Coronary artery (tissue), 2 donors: ENCODE measurements at regions not wholly inside any gene's neighbourhood (a gene's known extent, or its start where the extent isn't known, plus 50 kb on each side); places are given as distances from the start of the nearest gene placed in this dataset.

Experiments
- DNase-seq: peaks from one replicate; pipeline ENCODE4 v3.0.0-alpha.2; 2017; ENCODE audit warnings: low spot score
- H3K27ac ChIP-seq, 2 donors: fragments of 200-600 bp; sonication (generic); one replicate each; pipeline ENCODE4 v1.5.1; 2016 to 2019
- H3K4me3 ChIP-seq: fragments of 200-600 bp; sonication (generic); 2 replicates; pipeline ENCODE4 v1.5.1; 2016; ENCODE audit warnings: mild to moderate bottlenecking, moderate library complexity
- CTCF ChIP-seq: fragments of 200-600 bp; sonication (generic); IDR thresholded peaks from one replicate; pipeline ENCODE4 v1.5.1; 2019; ENCODE audit warnings: antibody characterized with exemption

- DNase-seq, result no peak
- no peak for TF ChIP-seq CTCF
- H3K4me3 ChIP-seq, result no peak overlapping the region
- no peak overlapping the region for H3K27ac ChIP-seq
These were observed 459.8 kb downstream of the CDH8 start for GRCh38 chr16:61576476-61576875.

GRCh38 chr16:61575617-61576016 lies 460.6 kb downstream of the CDH8 start:
- no peak overlapping the region for H3K27ac ChIP-seq
- TF ChIP-seq CTCF, result no peak
- no peak overlapping the region for H3K4me3 ChIP-seq
- DNase-seq, result no peak

- no peak for TF ChIP-seq CTCF
- H3K27ac ChIP-seq, result no peak overlapping the region
- DNase-seq, result no peak
- H3K4me3 ChIP-seq, result no peak overlapping the region
These were observed 467.2 kb downstream of the CDH8 start for GRCh38 chr16:61569028-61569427.

GRCh38 chr16:61564716-61565115 lies 471.5 kb downstream of the CDH8 start:
- no peak for DNase-seq
- Histone ChIP-seq H3K4me3 (no peak overlapping the region), H3K27ac (no peak overlapping the region)
- no peak for TF ChIP-seq CTCF

- no peak for TF ChIP-seq CTCF
These were observed 480.4 kb downstream of the CDH8 start for GRCh38 chr16:61555718-61556441.

GRCh38 chr16:61549327-61549726 lies 486.9 kb downstream of the CDH8 start:
- DNase-seq, result no peak
- no peak for TF ChIP-seq CTCF
- Histone ChIP-seq H3K4me3 (no peak overlapping the region), H3K27ac (no peak overlapping the region)

More at GRCh38 chr16:61555718-61556441, 480.4 kb downstream of the CDH8 start:
- no peak overlapping the region for H3K27ac ChIP-seq
- no peak overlapping the region for H3K4me3 ChIP-seq
- no peak for DNase-seq

GRCh38 chr16:61547626-61548025 lies 488.6 kb downstream of the CDH8 start:
- no peak for DNase-seq
- TF ChIP-seq CTCF, result no peak
- no peak overlapping the region for H3K4me3 ChIP-seq
- no peak overlapping the region for H3K27ac ChIP-seq
